Stomach (tissue), 4 donors: ENCODE measurements at regions not wholly inside any gene's neighbourhood (a gene's known extent, or its start where the extent isn't known, plus 50 kb on each side); places are given as distances from the start of the nearest gene placed in this dataset.

Experiments used
- CTCF ChIP-seq, 7 experiments: fragments of 450-650 bp in 4 of 7; fragments of 200-600 bp in 3 of 7; sonication (generic) in 3 of 7; IDR thresholded peaks; one replicate each; pipeline ENCODE4 v1.5.1; 2016 to 2019; ENCODE audit warnings: antibody characterized with exemption in 7 of 7, control low read depth in 2 of 7, mild to moderate bottlenecking in 1 of 7
- EP300 ChIP-seq: sonication (generic); formaldehyde crosslinking; IDR thresholded peaks from one replicate; pipeline ENCODE4 v1.6.1; 2017; ENCODE audit warnings: antibody characterized with exemption
- POLR2A ChIP-seq, 4 donors: fragments of 450-650 bp; IDR thresholded peaks; one replicate each; pipeline ENCODE4 v1.6.1; 2016; ENCODE audit warnings: antibody characterized with exemption in 4 of 4, control low read depth in 2 of 4, mild to moderate bottlenecking in 1 of 4, moderate library complexity in 1 of 4

GRCh38 chr3:67297715-67298475 is 299.8 kb downstream of the KBTBD8 start:
- no peak for TF ChIP-seq POLR2A (IDR thresholded peaks at IDR 0.05)
- TF ChIP-seq CTCF (IDR thresholded peaks at IDR 0.05), result no peak
- no peak for TF ChIP-seq EP300
